ENCODE measurements at regions not wholly inside any gene's neighbourhood (a gene's known extent, or its start where the extent isn't known, plus 50 kb on each side); places are given as distances from the start of the nearest gene placed in this dataset.

DNA sequence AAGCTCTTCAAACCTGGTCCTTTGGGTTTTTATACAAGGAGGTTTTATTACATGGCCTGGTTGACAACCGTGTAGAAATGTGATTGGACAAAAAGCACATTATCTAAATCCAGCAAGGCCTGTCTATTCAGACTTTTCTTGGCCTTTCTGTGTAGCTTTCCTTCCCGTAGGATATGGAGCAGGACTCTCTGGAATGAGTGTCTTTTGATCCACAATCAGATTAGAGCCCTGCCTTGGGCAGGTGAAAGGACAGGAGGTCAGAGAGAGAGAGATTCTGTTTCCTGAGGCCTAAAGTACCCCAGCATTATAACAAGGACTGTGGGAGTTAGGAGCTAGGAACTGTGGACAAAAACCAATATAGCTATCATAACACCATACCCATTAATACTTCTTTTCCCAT is 375.5 kb upstream of the RGS6 start:
- TF ChIP-seq, protein P1, sequence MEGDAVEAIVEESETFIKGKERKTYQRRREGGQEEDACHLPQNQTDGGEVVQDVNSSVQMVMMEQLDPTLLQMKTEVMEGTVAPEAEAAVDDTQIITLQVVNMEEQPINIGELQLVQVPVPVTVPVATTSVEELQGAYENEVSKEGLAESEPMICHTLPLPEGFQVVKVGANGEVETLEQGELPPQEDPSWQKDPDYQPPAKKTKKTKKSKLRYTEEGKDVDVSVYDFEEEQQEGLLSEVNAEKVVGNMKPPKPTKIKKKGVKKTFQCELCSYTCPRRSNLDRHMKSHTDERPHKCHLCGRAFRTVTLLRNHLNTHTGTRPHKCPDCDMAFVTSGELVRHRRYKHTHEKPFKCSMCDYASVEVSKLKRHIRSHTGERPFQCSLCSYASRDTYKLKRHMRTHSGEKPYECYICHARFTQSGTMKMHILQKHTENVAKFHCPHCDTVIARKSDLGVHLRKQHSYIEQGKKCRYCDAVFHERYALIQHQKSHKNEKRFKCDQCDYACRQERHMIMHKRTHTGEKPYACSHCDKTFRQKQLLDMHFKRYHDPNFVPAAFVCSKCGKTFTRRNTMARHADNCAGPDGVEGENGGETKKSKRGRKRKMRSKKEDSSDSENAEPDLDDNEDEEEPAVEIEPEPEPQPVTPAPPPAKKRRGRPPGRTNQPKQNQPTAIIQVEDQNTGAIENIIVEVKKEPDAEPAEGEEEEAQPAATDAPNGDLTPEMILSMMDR (IDR thresholded peaks at IDR 0.05), result no peak
- no peak for TF ChIP-seq POLR2AphosphoS5 (IDR thresholded peaks at IDR 0.05)
- no peak for TF ChIP-seq POLR2A (IDR thresholded peaks at IDR 0.05)

Data from prostate gland (tissue), 2 donors.